SH-SY5Y (cell line): ENCODE measurements at regions not wholly inside any gene's neighbourhood (a gene's known extent, or its start where the extent isn't known, plus 50 kb on each side); places are given as distances from the start of the nearest gene placed in this dataset.

Source experiments
- GATA2 ChIP-seq: IDR thresholded peaks from 2 replicates; pipeline ENCODE4 v1.6.1; 2011; ENCODE audit warnings: mild to moderate bottlenecking, low read depth, low read length
- GATA3 ChIP-seq: IDR thresholded peaks from 2 replicates; pipeline ENCODE4 v1.6.1; 2011; ENCODE audit warnings: low read depth, mild to moderate bottlenecking, low read length, moderate library complexity

DNA sequence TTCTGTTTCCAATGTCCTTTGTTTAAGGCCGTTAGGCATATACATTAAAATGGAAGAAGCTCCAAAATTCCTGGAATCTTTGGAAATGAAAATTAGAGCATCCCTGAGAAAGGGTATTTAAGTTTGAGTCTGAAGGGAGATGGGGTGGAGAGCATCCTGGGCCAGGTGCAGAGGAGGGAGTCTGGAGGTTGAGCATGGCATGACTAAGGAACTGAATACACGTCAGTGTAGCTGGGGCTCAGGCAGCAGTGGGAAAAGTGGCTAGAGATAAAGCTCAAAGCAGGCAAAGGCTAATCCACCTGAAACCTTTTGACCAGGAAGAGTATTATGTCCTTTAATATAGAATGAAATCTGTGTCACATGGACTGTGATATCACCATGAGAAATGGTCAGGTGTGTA lies 669.0 kb upstream of the RBFOX1 start:
- no peak for TF ChIP-seq GATA3
- no peak for TF ChIP-seq GATA2
